ENCODE measurements at regions not wholly inside any gene's neighbourhood (a gene's known extent, or its start where the extent isn't known, plus 50 kb on each side); places are given as distances from the start of the nearest gene placed in this dataset.
"Not testable (repeated sequence)": the region's sequence is repeated elsewhere in the genome, so short reads cannot be mapped to it uniquely, and the experiment has no call there.

- DNase-seq (ENCODE audit: low read depth in 2 of 2) = no peak
These were observed 249.0 kb downstream of the LPIN1 start for GRCh38 chr2:11995456-11995855.

GRCh38 chr2:11996618-11997017, 250.2 kb downstream of the LPIN1 start:
- DNase-seq (ENCODE audit: low read depth in 2 of 2) = no peak

GRCh38 chr2:11997142-11997541, 250.7 kb downstream of the LPIN1 start:
- no peak for DNase-seq (ENCODE audit: low read depth in 2 of 2)

GRCh38 chr2:11998218-11998617, 251.8 kb downstream of the LPIN1 start:
- DNase-seq (ENCODE audit: low read depth in 2 of 2) = no peak

- no peak for DNase-seq (ENCODE audit: low read depth in 2 of 2)
These were observed 252.4 kb downstream of the LPIN1 start for GRCh38 chr2:11998626-11999378.

GRCh38 chr2:12001621-12002020, 255.2 kb downstream of the LPIN1 start:
- DNase-seq (ENCODE audit: low read depth in 2 of 2) = no peak

GRCh38 chr2:12002215-12002614, 255.8 kb downstream of the LPIN1 start:
- no peak for DNase-seq (ENCODE audit: low read depth in 2 of 2)

- no peak for DNase-seq (ENCODE audit: low read depth in 2 of 2)
These were observed 258.3 kb downstream of the LPIN1 start for GRCh38 chr2:12004713-12005112.

GRCh38 chr2:12005886-12006681, 259.7 kb downstream of the LPIN1 start:
- peak; percentile 59 to 60 for DNase-seq (ENCODE audit: low read depth in 2 of 2)

- no peak for DNase-seq (ENCODE audit: low read depth in 2 of 2)
These were observed 260.4 kb downstream of the LPIN1 start for GRCh38 chr2:12006850-12007249.

GRCh38 chr2:12007282-12007681, 260.9 kb downstream of the LPIN1 start:
- no peak for DNase-seq (ENCODE audit: low read depth in 2 of 2)

GRCh38 chr2:12008425-12009061, 262.1 kb downstream of the LPIN1 start:
- no peak for DNase-seq (ENCODE audit: low read depth in 2 of 2)

- DNase-seq (ENCODE audit: low read depth in 2 of 2) = no peak
These were observed 263.0 kb downstream of the LPIN1 start for GRCh38 chr2:12009323-12009905.

GRCh38 chr2:12010059-12010458, 263.6 kb downstream of the LPIN1 start:
- DNase-seq (ENCODE audit: low read depth in 2 of 2) = no peak

- DNase-seq (ENCODE audit: low read depth in 2 of 2) = no peak
These were observed 264.3 kb downstream of the LPIN1 start for GRCh38 chr2:12010779-12011178.

GRCh38 chr2:12014088-12014960, 267.9 kb downstream of the LPIN1 start:
- DNase-seq (ENCODE audit: low read depth in 2 of 2) = no peak

GRCh38 chr2:12017499-12018157, 271.2 kb downstream of the LPIN1 start:
- DNase-seq (ENCODE audit: low read depth in 2 of 2) = no peak

- DNase-seq (ENCODE audit: low read depth in 2 of 2) = not testable (repeated sequence)
These were observed 272.3 kb downstream of the LPIN1 start for GRCh38 chr2:12018726-12019125.

- no peak for DNase-seq (ENCODE audit: low read depth in 2 of 2)
These were observed 274.5 kb downstream of the LPIN1 start for GRCh38 chr2:12020833-12021469.

- DNase-seq (ENCODE audit: low read depth in 2 of 2) = not testable (repeated sequence)
These were observed 277.9 kb downstream of the LPIN1 start for GRCh38 chr2:12024197-12024907.
